A673 (cell line): ENCODE measurements at regions not wholly inside any gene's neighbourhood (a gene's known extent, or its start where the extent isn't known, plus 50 kb on each side); places are given as distances from the start of the nearest gene placed in this dataset.

ENCODE experiments used
- BruUV-seq: library from RNA; stranded (reverse); fragments of 400-500 nt; replicated peaks from 2 replicates; lab custom pipeline; 2021; lab: Mats Ljungman, UMichigan
- CTCF ChIA-PET: fragments of 300-600 bp; sonication (Branson Sonifier 250); formaldehyde crosslinking; loops from one replicate; lab custom pipeline; 2022; ENCODE audit warnings: antibody characterized with exemption; lab: Charles Lee
- POLR2A ChIA-PET: fragments of 300-600 bp; sonication (Branson Sonifier 250); formaldehyde crosslinking; loops from one replicate; lab custom pipeline; 2022; ENCODE audit warnings: antibody characterized with exemption; ENCODE audit not compliant: low non-redundant PET; lab: Charles Lee
- DNase-seq: peaks from one replicate; pipeline ENCODE4 v3.0.0-alpha.2; 2015; ENCODE audit warnings: low spot score
- H3K27ac ChIP-seq: fragments of 200-600 bp; sonication (generic); 2 replicates; pipeline ENCODE4 v1.5.1; 2016; ENCODE audit warnings: mixed run types, low read depth, mild to moderate bottlenecking, mixed read lengths, antibody characterized with exemption, low read length; ENCODE audit not compliant: poor library complexity, severe bottlenecking
- H3K27me3 ChIP-seq: fragments of 200-600 bp; sonication (generic); replicated peaks from 2 replicates; pipeline ENCODE4 v1.6.1; 2017; ENCODE audit warnings: mixed run types, low read depth, mild to moderate bottlenecking, mixed read lengths, antibody characterized with exemption, low read length; ENCODE audit not compliant: insufficient read depth, poor library complexity
- H3K36me3 ChIP-seq: fragments of 200-600 bp; sonication (generic); 2 replicates; pipeline ENCODE4 v1.6.1; 2016; ENCODE audit warnings: mixed run types, mild to moderate bottlenecking, mixed read lengths, antibody characterized with exemption, low read length; ENCODE audit not compliant: insufficient read depth, poor library complexity, severe bottlenecking
- H3K4me1 ChIP-seq: fragments of 200-600 bp; sonication (generic); 2 replicates; pipeline ENCODE4 v1.6.1; 2017; ENCODE audit warnings: mixed run types, mild to moderate bottlenecking, mixed read lengths, antibody characterized with exemption, low read length; ENCODE audit not compliant: insufficient read depth, poor library complexity, severe bottlenecking
- H3K4me3 ChIP-seq: fragments of 200-600 bp; sonication (generic); 2 replicates; pipeline ENCODE4 v1.5.1; 2016; ENCODE audit warnings: low read depth, mixed run types, mild to moderate bottlenecking, mixed read lengths, low read length; ENCODE audit not compliant: poor library complexity, severe bottlenecking
- H3K9me3 ChIP-seq: fragments of 200-600 bp; sonication (generic); 2 replicates; pipeline ENCODE4 v1.6.1; 2016; ENCODE audit warnings: mixed run types, low read depth, mild to moderate bottlenecking, mixed read lengths, antibody characterized with exemption, low read length; ENCODE audit not compliant: poor library complexity, severe bottlenecking
- EZH2 ChIP-seq: fragments of 200-600 bp; sonication (generic); IDR thresholded peaks from 2 replicates; pipeline ENCODE4 v1.6.1; 2017; ENCODE audit warnings: borderline replicate concordance, low read depth, mild to moderate bottlenecking, mixed read lengths, antibody characterized with exemption, low read length; ENCODE audit not compliant: poor library complexity, severe bottlenecking
- intact Hi-C: fragments of 100-400 bp; cut with micrococcal nuclease; formaldehyde crosslinking; loops from one replicate; pipeline ENCODE4 v1.10.0; 2022; ENCODE audit not compliant: unreplicated experiment
- TF ChIP-seq, protein P1 (sequence below): fragments of 300-800, 200-600 bp; sonication (generic); conservative IDR thresholded peaks from 2 replicates; pipeline ENCODE4 v1.5.1; 2017; ENCODE audit warnings: low read depth, mild to moderate bottlenecking, antibody characterized with exemption, low read length, moderate library complexity, mixed read lengths

DNA sequence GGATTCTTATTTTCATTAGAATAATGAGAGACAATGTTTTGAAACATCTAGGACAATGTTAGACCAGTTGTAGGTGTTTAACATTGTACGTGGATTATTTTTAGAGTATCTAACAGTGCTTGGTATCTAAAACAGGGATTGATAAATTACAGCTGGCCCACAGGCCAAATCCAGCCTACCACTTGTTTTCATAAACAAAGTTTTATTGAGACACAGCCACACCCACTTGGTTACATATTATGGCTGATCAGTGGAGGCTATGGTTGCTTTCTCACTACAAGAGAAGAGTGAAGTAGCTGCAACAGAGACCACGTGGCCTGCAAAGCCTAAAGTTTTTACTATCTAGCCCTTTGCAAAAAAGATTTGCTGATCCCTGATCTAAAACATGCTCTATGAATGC is 223.1 kb upstream of the CTNNB1 start:
- no peak for DNase-seq
- intact Hi-C loops: no loop called here
- Histone ChIP-seq H3K36me3 (no peaks in the 10 kb centered on the region), H3K27me3 (no peaks in the 10 kb centered on the region), H3K4me1 (no peaks in the 10 kb centered on the region), H3K27ac (no peak overlapping the region), H3K9me3 (no peaks in the 10 kb centered on the region), H3K4me3 (no peak overlapping the region)
- POLR2A ChIA-PET: no interaction called here
- CTCF ChIA-PET: no interaction called here
- TF ChIP-seq, protein P1, sequence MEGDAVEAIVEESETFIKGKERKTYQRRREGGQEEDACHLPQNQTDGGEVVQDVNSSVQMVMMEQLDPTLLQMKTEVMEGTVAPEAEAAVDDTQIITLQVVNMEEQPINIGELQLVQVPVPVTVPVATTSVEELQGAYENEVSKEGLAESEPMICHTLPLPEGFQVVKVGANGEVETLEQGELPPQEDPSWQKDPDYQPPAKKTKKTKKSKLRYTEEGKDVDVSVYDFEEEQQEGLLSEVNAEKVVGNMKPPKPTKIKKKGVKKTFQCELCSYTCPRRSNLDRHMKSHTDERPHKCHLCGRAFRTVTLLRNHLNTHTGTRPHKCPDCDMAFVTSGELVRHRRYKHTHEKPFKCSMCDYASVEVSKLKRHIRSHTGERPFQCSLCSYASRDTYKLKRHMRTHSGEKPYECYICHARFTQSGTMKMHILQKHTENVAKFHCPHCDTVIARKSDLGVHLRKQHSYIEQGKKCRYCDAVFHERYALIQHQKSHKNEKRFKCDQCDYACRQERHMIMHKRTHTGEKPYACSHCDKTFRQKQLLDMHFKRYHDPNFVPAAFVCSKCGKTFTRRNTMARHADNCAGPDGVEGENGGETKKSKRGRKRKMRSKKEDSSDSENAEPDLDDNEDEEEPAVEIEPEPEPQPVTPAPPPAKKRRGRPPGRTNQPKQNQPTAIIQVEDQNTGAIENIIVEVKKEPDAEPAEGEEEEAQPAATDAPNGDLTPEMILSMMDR: no peak
- TF ChIP-seq EZH2: no peak
- BruUV-seq: no TSS peak

DNA sequence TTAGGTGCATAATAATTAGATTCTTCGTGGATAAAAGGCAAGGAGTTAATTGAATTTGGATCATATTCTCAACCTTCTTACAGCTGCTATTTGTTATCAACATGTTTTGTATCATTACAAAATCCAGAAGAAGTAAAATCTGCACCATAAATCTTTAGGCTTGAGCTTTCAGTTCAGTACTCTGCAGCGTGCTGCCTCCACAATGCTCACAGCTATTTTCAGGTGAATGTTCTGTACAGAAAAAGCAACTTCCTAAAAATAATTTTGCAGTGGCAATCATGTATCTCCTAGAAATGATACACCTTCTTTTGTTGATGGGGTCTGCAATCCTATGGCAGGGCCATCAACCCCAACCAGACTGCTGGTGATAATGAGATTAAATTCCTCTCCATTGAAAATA is 220.9 kb upstream of the CTNNB1 start:
- BruUV-seq: no TSS peak
- CTCF ChIA-PET: no interaction called here
- H3K9me3 ChIP-seq: no peaks in the 10 kb centered on the region
- DNase-seq: no peak
- H3K36me3 ChIP-seq: no peaks in the 10 kb centered on the region
- no peak overlapping the region for H3K27ac ChIP-seq
- intact Hi-C loops: no loop called here
- TF ChIP-seq, protein P1: no peak
- TF ChIP-seq EZH2: no peak
- no peak overlapping the region for H3K4me3 ChIP-seq
- POLR2A ChIA-PET: no interaction called here
- no peaks in the 10 kb centered on the region for H3K4me1 ChIP-seq
- H3K27me3 ChIP-seq: peaks cover 5% of the 10 kb centered on the region

DNA sequence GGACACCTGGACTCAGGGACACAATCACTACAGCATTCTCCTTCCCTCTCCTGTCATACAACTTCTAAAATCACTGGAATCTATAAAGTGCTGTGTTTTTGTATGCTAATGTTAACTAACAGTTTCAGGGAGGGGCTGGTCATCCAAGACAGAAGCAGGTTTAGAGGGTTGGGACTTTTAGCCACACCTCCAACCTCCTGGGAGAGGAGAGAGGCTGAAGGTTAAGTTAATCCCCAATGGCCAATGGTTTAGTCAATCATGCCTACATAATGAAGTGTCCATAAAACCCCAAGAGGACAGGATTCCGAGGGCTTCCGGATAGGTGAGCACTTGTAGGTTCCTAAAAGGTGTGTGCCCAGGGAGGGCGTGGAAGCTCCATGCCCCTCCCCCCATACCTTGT is 219.3 kb upstream of the CTNNB1 start:
- Histone ChIP-seq H3K4me3 (no peak overlapping the region), H3K4me1 (no peaks in the 10 kb centered on the region), H3K27ac (no peak overlapping the region), H3K9me3 (no peaks in the 10 kb centered on the region), H3K27me3 (peaks cover 5% of the 10 kb centered on the region), H3K36me3 (no peaks in the 10 kb centered on the region)
- ChIA-PET CTCF (no interaction called here), POLR2A (no interaction called here)
- intact Hi-C loops: no loop called here
- DNase-seq: no peak
- BruUV-seq: no TSS peak
- TF ChIP-seq, protein P1: no peak
- no peak for TF ChIP-seq EZH2

DNA sequence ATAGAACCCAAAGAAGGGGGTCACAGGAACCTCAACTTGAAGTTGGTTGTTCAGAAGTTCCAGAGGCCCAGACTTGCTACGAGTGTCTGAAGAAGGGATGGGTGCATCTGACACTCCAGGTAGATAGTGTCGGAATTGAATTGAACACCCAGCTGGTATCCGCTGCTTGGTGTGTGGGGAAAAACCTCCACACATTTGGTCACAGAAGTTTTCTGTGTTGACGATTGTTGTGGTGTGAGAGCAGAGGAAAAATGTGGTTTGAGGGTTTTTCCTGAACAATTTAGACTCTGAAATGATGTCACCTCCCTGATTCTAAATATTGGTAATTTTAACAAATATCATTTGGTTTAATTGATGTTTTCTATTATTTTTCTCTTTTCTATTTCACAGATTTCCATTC is 218.8 kb upstream of the CTNNB1 start:
- no peaks in the 10 kb centered on the region for H3K4me1 ChIP-seq
- intact Hi-C loops: no loop called here
- peaks cover 5% of the 10 kb centered on the region for H3K27me3 ChIP-seq
- TF ChIP-seq, protein P1: no peak
- TF ChIP-seq EZH2: no peak
- BruUV-seq: no TSS peak
- ChIA-PET CTCF (no interaction called here), POLR2A (no interaction called here)
- H3K9me3 ChIP-seq: no peaks in the 10 kb centered on the region
- H3K4me3 ChIP-seq: no peak overlapping the region
- no peak overlapping the region for H3K27ac ChIP-seq
- no peaks in the 10 kb centered on the region for H3K36me3 ChIP-seq
- no peak for DNase-seq
